ENCODE measurements at regions not wholly inside any gene's neighbourhood (a gene's known extent, or its start where the extent isn't known, plus 50 kb on each side); places are given as distances from the start of the nearest gene placed in this dataset.
"Not testable (repeated sequence)": the region's sequence is repeated elsewhere in the genome, so short reads cannot be mapped to it uniquely, and the experiment has no call there.

- no peak for DNase-seq
These were observed 138.7 kb upstream of the ZNF516 start for GRCh38 chr18:76633588-76634269.

- DNase-seq: no peak
These were observed 132.4 kb upstream of the ZNF516 start for GRCh38 chr18:76627444-76627843.

GRCh38 chr18:76626991-76627390, 131.9 kb upstream of the ZNF516 start:
- no peak for DNase-seq

- DNase-seq: no peak
These were observed 127.6 kb upstream of the ZNF516 start for GRCh38 chr18:76622651-76623050.

- peak; percentile 49 for DNase-seq
These were observed 126.9 kb upstream of the ZNF516 start for GRCh38 chr18:76621782-76622495.

GRCh38 chr18:76621226-76621625, 126.2 kb upstream of the ZNF516 start:
- DNase-seq: peak; percentile 34

- peak; percentile 66 for DNase-seq
These were observed 125.5 kb upstream of the ZNF516 start for GRCh38 chr18:76620321-76621170.

- DNase-seq: peak; percentile 58
These were observed 124.7 kb upstream of the ZNF516 start for GRCh38 chr18:76619621-76620315.

GRCh38 chr18:76619261-76619620, 124.2 kb upstream of the ZNF516 start:
- peak; percentile 58 for DNase-seq

GRCh38 chr18:76618721-76619120, 123.7 kb upstream of the ZNF516 start:
- DNase-seq: no peak

GRCh38 chr18:76616373-76616772, 121.3 kb upstream of the ZNF516 start:
- DNase-seq: no peak

GRCh38 chr18:76615065-76615733, 120.2 kb upstream of the ZNF516 start:
- DNase-seq: no peak

GRCh38 chr18:76613755-76614120, 118.7 kb upstream of the ZNF516 start:
- DNase-seq: no peak

GRCh38 chr18:76613053-76613754, 118.2 kb upstream of the ZNF516 start:
- DNase-seq: no peak

GRCh38 chr18:76611750-76612045, 116.7 kb upstream of the ZNF516 start:
- DNase-seq: not testable (repeated sequence)

GRCh38 chr18:76610933-76611749, 116.1 kb upstream of the ZNF516 start:
- DNase-seq: no peak

GRCh38 chr18:76610012-76610411, 115.0 kb upstream of the ZNF516 start:
- DNase-seq: no peak

GRCh38 chr18:76605341-76605929, 110.4 kb upstream of the ZNF516 start:
- no peak for DNase-seq

GRCh38 chr18:76604935-76605240, 109.8 kb upstream of the ZNF516 start:
- DNase-seq: no peak

- no peak for DNase-seq
These were observed 109.3 kb upstream of the ZNF516 start for GRCh38 chr18:76604108-76604934.
